Upper lobe of right lung (tissue), 1 donor: ENCODE measurements at regions not wholly inside any gene's neighbourhood (a gene's known extent, or its start where the extent isn't known, plus 50 kb on each side); places are given as distances from the start of the nearest gene placed in this dataset.
A peak's percentile ranks its signal among the peaks of the same experiment; 100 is the strongest.

ENCODE experiments used
- ATAC-seq: fragments of 200-7000 bp; cut with Tn5 transposase; one replicate; pipeline ENCODE4 v1.9.1; 2020; ENCODE audit warnings: mild to moderate bottlenecking, moderate library complexity
- DNase-seq: peaks from one replicate; pipeline ENCODE4 v3.0.0-alpha.2; 2020
- H3K27ac ChIP-seq: fragments of 200-600 bp; one replicate; pipeline ENCODE4 v1.8.0; 2022
- H3K27me3 ChIP-seq: fragments of 200-600 bp; one replicate; pipeline ENCODE4 v1.8.0; 2022; ENCODE audit warnings: mild to moderate bottlenecking
- H3K36me3 ChIP-seq: fragments of 200-600 bp; one replicate; pipeline ENCODE4 v1.8.0; 2022
- H3K4me1 ChIP-seq: fragments of 200-600 bp; one replicate; pipeline ENCODE4 v1.8.0; 2022
- H3K4me3 ChIP-seq: fragments of 200-600 bp; one replicate; pipeline ENCODE4 v1.8.0; 2022; ENCODE audit warnings: mild to moderate bottlenecking
- H3K9me3 ChIP-seq: fragments of 200-600 bp; one replicate; pipeline ENCODE4 v1.8.0; 2022
- intact Hi-C: fragments of 100-400 bp; cut with DNase I; formaldehyde crosslinking; loops from one replicate; pipeline ENCODE4 v1.11.0; 2022
- TF ChIP-seq, protein P1 (sequence below): fragments of 200-600 bp; IDR thresholded peaks from one replicate; pipeline ENCODE4 v1.8.0; 2022; ENCODE audit warnings: antibody characterized with exemption
- donor health status: DM: no; HTN: yes; CAD: no; lungs with severe emphysema.

GRCh38 chr1:82947278-82947677 lies 1051.7 kb downstream of the TTLL7 start:
- intact Hi-C loops: no loop called here
- Histone ChIP-seq H3K4me3 (no peak overlapping the region), H3K9me3 (no peaks in the 10 kb centered on the region), H3K36me3 (no peaks in the 10 kb centered on the region), H3K27ac (no peak overlapping the region), H3K4me1 (no peaks in the 10 kb centered on the region), H3K27me3 (no peaks in the 10 kb centered on the region)
- TF ChIP-seq, protein P1, sequence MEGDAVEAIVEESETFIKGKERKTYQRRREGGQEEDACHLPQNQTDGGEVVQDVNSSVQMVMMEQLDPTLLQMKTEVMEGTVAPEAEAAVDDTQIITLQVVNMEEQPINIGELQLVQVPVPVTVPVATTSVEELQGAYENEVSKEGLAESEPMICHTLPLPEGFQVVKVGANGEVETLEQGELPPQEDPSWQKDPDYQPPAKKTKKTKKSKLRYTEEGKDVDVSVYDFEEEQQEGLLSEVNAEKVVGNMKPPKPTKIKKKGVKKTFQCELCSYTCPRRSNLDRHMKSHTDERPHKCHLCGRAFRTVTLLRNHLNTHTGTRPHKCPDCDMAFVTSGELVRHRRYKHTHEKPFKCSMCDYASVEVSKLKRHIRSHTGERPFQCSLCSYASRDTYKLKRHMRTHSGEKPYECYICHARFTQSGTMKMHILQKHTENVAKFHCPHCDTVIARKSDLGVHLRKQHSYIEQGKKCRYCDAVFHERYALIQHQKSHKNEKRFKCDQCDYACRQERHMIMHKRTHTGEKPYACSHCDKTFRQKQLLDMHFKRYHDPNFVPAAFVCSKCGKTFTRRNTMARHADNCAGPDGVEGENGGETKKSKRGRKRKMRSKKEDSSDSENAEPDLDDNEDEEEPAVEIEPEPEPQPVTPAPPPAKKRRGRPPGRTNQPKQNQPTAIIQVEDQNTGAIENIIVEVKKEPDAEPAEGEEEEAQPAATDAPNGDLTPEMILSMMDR: no peak
- DNase-seq: no peak
- no peak for ATAC-seq

- ATAC-seq: no peak
Measured at GRCh38 chr1:82946096-82946605, 1052.8 kb downstream of the TTLL7 start.

GRCh38 chr1:82944822-82945221 lies 1054.1 kb downstream of the TTLL7 start:
- ATAC-seq: no peak
- H3K27ac ChIP-seq: no peak overlapping the region
- no peaks in the 10 kb centered on the region for H3K36me3 ChIP-seq
- no peaks in the 10 kb centered on the region for H3K4me1 ChIP-seq
- intact Hi-C loops: no loop called here
- TF ChIP-seq, protein P1: no peak
- H3K27me3 ChIP-seq: no peaks in the 10 kb centered on the region
- no peak for DNase-seq
- H3K9me3 ChIP-seq: no peaks in the 10 kb centered on the region
- no peak overlapping the region for H3K4me3 ChIP-seq

More at GRCh38 chr1:82946096-82946605, 1052.8 kb downstream of the TTLL7 start:
- H3K4me3 ChIP-seq: no peak overlapping the region
- no peak overlapping the region for H3K27ac ChIP-seq
- TF ChIP-seq, protein P1: no peak
- no peaks in the 10 kb centered on the region for H3K27me3 ChIP-seq
- H3K9me3 ChIP-seq: no peaks in the 10 kb centered on the region
- H3K36me3 ChIP-seq: no peaks in the 10 kb centered on the region
- H3K4me1 ChIP-seq: no peaks in the 10 kb centered on the region
- DNase-seq: no peak
- intact Hi-C loops: no loop called here

GRCh38 chr1:82934074-82934473 lies 1064.9 kb downstream of the TTLL7 start:
- intact Hi-C loops: no loop called here
- Histone ChIP-seq H3K4me1 (no peaks in the 10 kb centered on the region), H3K27ac (no peak overlapping the region), H3K4me3 (no peak overlapping the region), H3K27me3 (no peaks in the 10 kb centered on the region), H3K36me3 (no peaks in the 10 kb centered on the region), H3K9me3 (no peaks in the 10 kb centered on the region)
- TF ChIP-seq, protein P1: no peak
- DNase-seq (no peak), ATAC-seq (peak; percentile 41)

- Histone ChIP-seq H3K4me1 (no peaks in the 10 kb centered on the region), H3K36me3 (no peaks in the 10 kb centered on the region), H3K9me3 (no peaks in the 10 kb centered on the region), H3K4me3 (no peak overlapping the region), H3K27me3 (no peaks in the 10 kb centered on the region), H3K27ac (no peak overlapping the region)
- intact Hi-C loops: no loop called here
- DNase-seq: no peak
- TF ChIP-seq, protein P1: no peak
- ATAC-seq: no peak
Measured at GRCh38 chr1:82932727-82933126, 1066.2 kb downstream of the TTLL7 start.

GRCh38 chr1:82932207-82932606 lies 1066.7 kb downstream of the TTLL7 start:
- Histone ChIP-seq H3K9me3 (no peaks in the 10 kb centered on the region), H3K27ac (no peak overlapping the region), H3K27me3 (no peaks in the 10 kb centered on the region), H3K4me1 (no peaks in the 10 kb centered on the region), H3K36me3 (no peaks in the 10 kb centered on the region), H3K4me3 (no peak overlapping the region)
- TF ChIP-seq, protein P1: no peak
- intact Hi-C loops: no loop called here
- DNase-seq: no peak
- no peak for ATAC-seq
